Sigmoid colon (tissue), 6 donors: ENCODE measurements at regions not wholly inside any gene's neighbourhood (a gene's known extent, or its start where the extent isn't known, plus 50 kb on each side); places are given as distances from the start of the nearest gene placed in this dataset.

ENCODE experiments used
- DNase-seq: peaks from one replicate; pipeline ENCODE4 v3.0.0-alpha.2; 2019
- H3K27ac ChIP-seq, 4 donors: fragments of 200-600 bp; sonication (generic); one replicate each; pipeline ENCODE4 v1.5.1; 2016 to 2019; ENCODE audit warnings: mild to moderate bottlenecking in 1 of 4
- H3K27me3 ChIP-seq, 3 donors: fragments of 200-600 bp; sonication (generic); one replicate each; pipeline ENCODE4 v1.5.1; 2019; ENCODE audit warnings: mild to moderate bottlenecking in 1 of 3
- H3K36me3 ChIP-seq, 4 donors: fragments of 200-600 bp; sonication (generic); one replicate each; pipeline ENCODE4 v1.5.1; 2016 to 2019
- H3K4me1 ChIP-seq, 4 donors: fragments of 200-600 bp; sonication (generic); one replicate each; pipeline ENCODE4 v1.5.1; 2017 to 2019
- H3K4me3 ChIP-seq, 4 donors: fragments of 200-600 bp; sonication (generic); one replicate each; pipeline ENCODE4 v1.5.1; 2017 to 2019; ENCODE audit warnings: mild to moderate bottlenecking in 2 of 4, moderate library complexity in 1 of 4
- H3K9me3 ChIP-seq, 4 donors: fragments of 200-600 bp in 3 of 4; sonication (generic) in 3 of 4; one replicate each; pipeline versions ENCODE4 v1.5.1 to v1.6.1; 2013 to 2019
- EP300 ChIP-seq, 4 donors: sonication (generic); formaldehyde crosslinking; IDR thresholded peaks; one replicate each; pipeline ENCODE4 v1.6.1; 2017; ENCODE audit warnings: antibody characterized with exemption in 4 of 4
- POLR2A ChIP-seq, 2 donors: fragments of 450-650 bp; IDR thresholded peaks; one replicate each; pipeline ENCODE4 v1.6.1; 2016; ENCODE audit warnings: antibody characterized with exemption in 2 of 2, mild to moderate bottlenecking in 2 of 2, moderate library complexity in 2 of 2
- POLR2AphosphoS5 ChIP-seq, 4 donors: sonication (generic); formaldehyde crosslinking; IDR thresholded peaks; one replicate each; pipeline ENCODE4 v1.6.1; 2017; ENCODE audit warnings: antibody characterized with exemption in 4 of 4
- WGBS, 2 donors: extraction: QIAGEN DNeasy Blood & Tissue Kit; methylation state at CpG; one replicate each; pipeline ENCODE4 v1.1.7; 2013; 5-methylcytosine and 5-hydroxymethylcytosine counted together
- intact Hi-C: fragments of 100-400 bp; cut with DNase I; formaldehyde crosslinking; loops from one replicate; pipeline ENCODE4 v1.15.1; 2023
- TF ChIP-seq, protein P1 (sequence below), 4 experiments: fragments of 450-650 bp in 3 of 4; fragments of 200-600 bp in 1 of 4; IDR thresholded peaks; one replicate each; pipeline ENCODE4 v1.5.1; 2016 to 2019; ENCODE audit warnings: antibody characterized with exemption in 4 of 4, mild to moderate bottlenecking in 3 of 4, moderate library complexity in 2 of 4
- donor health status: healthy with polysubstance abuse.
- donor health status: healthy.

- Histone ChIP-seq H3K4me3 (no peak overlapping the region), H3K27me3 (no peaks in the 10 kb centered on the region), H3K27ac (no peak overlapping the region), H3K36me3 (no peaks in the 10 kb centered on the region), H3K9me3 (no peaks in the 10 kb centered on the region), H3K4me1 (peaks cover 0 to 4% (median 0%) of the 10 kb centered on the region in 4 donors)
- intact Hi-C loops = no loop called here
- 63 to 79% methylated on average over 8 of the region's 8 CpGs for WGBS, 2 donors
- DNase-seq = no peak
- TF ChIP-seq POLR2AphosphoS5 (IDR thresholded peaks at IDR 0.05) (no peak), EP300 (IDR thresholded peaks at IDR 0.05) (no peak), POLR2A (IDR thresholded peaks at IDR 0.05) (no peak)
- TF ChIP-seq, protein P1, sequence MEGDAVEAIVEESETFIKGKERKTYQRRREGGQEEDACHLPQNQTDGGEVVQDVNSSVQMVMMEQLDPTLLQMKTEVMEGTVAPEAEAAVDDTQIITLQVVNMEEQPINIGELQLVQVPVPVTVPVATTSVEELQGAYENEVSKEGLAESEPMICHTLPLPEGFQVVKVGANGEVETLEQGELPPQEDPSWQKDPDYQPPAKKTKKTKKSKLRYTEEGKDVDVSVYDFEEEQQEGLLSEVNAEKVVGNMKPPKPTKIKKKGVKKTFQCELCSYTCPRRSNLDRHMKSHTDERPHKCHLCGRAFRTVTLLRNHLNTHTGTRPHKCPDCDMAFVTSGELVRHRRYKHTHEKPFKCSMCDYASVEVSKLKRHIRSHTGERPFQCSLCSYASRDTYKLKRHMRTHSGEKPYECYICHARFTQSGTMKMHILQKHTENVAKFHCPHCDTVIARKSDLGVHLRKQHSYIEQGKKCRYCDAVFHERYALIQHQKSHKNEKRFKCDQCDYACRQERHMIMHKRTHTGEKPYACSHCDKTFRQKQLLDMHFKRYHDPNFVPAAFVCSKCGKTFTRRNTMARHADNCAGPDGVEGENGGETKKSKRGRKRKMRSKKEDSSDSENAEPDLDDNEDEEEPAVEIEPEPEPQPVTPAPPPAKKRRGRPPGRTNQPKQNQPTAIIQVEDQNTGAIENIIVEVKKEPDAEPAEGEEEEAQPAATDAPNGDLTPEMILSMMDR (IDR thresholded peaks at IDR 0.05) = no peak
Observed at GRCh38 chr18:68035774-68036522, 519.4 kb upstream of the DSEL start.

DNA sequence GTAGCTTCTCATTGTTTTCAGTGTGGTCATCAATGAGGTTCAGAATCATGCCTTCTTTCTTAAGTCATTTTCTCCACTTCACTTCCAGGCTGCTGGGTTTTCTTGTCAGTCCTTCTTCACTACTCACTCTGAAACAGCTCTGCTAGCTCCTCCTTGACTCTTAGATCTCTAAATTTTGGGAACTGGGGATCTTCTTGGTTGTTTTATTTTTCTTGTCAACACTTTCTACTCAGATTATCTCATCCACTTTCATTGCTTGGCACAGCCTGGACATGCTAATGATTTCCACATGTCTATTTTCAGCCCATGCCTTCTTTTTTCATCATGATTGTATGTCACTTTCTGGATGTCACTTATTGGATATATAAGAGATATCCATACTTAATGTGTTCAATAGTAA is 517.8 kb upstream of the DSEL start:
- no peak overlapping the region for H3K4me3 ChIP-seq
- no peaks in the 10 kb centered on the region for H3K36me3 ChIP-seq
- H3K9me3 ChIP-seq = no peaks in the 10 kb centered on the region
- TF ChIP-seq, protein P1 (IDR thresholded peaks at IDR 0.05) = no peak
- no peak for TF ChIP-seq POLR2A (IDR thresholded peaks at IDR 0.05)
- TF ChIP-seq EP300 (IDR thresholded peaks at IDR 0.05) = no peak
- no peak for TF ChIP-seq POLR2AphosphoS5 (IDR thresholded peaks at IDR 0.05)
- peaks cover 0 to 4% (median 0%) of the 10 kb centered on the region in 4 donors for H3K4me1 ChIP-seq
- intact Hi-C loops = no loop called here
- DNase-seq = no peak
- H3K27ac ChIP-seq = no peak overlapping the region
- no peaks in the 10 kb centered on the region for H3K27me3 ChIP-seq

- H3K27me3 ChIP-seq = no peaks in the 10 kb centered on the region
- no peaks in the 10 kb centered on the region for H3K9me3 ChIP-seq
- peaks cover 0 to 4% (median 0%) of the 10 kb centered on the region in 4 donors for H3K4me1 ChIP-seq
- H3K27ac ChIP-seq = no peak overlapping the region
- DNase-seq = no peak
- H3K4me3 ChIP-seq = no peak overlapping the region
- intact Hi-C loops = no loop called here
- no peaks in the 10 kb centered on the region for H3K36me3 ChIP-seq
- WGBS, 2 donors = 66 to 73% methylated on average over 5 of the region's 5 CpGs
- TF ChIP-seq EP300 (IDR thresholded peaks at IDR 0.05) = no peak
- TF ChIP-seq, protein P1 (IDR thresholded peaks at IDR 0.05) = no peak
- no peak for TF ChIP-seq POLR2A (IDR thresholded peaks at IDR 0.05)
- no peak for TF ChIP-seq POLR2AphosphoS5 (IDR thresholded peaks at IDR 0.05)
Observed at GRCh38 chr18:68033466-68033865, 516.9 kb upstream of the DSEL start.

DNA sequence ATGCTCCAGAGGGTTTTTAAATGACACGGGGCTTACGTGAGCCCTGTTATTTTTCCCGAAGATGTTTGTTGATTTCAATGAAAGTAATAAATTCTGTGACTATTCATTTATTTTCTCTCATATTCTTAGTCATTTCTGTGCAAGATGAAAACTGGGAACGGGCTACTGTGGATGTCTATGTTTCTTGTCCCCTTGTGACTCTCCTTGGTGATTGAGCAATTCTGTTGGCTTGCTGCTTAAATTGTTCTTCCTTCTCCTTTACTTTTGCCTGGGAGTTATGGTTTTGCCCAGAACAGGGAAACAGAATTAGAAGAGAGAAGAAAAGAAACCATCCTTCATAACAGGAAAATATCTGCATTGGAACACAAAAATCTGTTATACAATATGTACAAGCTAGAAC is 508.2 kb upstream of the DSEL start:
- H3K27ac ChIP-seq = peak overlapping the region in 1 of 4 donors; percentile 33
- no peaks in the 10 kb centered on the region for H3K27me3 ChIP-seq
- H3K4me3 ChIP-seq = no peak overlapping the region
- intact Hi-C loops = no loop called here
- no peaks in the 10 kb centered on the region for H3K9me3 ChIP-seq
- TF ChIP-seq, protein P1 (IDR thresholded peaks at IDR 0.05) = no peak
- no peak for DNase-seq
- no peaks in the 10 kb centered on the region for H3K36me3 ChIP-seq
- WGBS, 2 donors = 79 to 82% methylated on average over 4 of the region's 4 CpGs
- H3K4me1 ChIP-seq = no peaks in the 10 kb centered on the region

GRCh38 chr18:68017385-68017784 is 500.9 kb upstream of the DSEL start:
- no peak for DNase-seq
- TF ChIP-seq, protein P1 (IDR thresholded peaks at IDR 0.05) = no peak
- no peak for TF ChIP-seq EP300 (IDR thresholded peaks at IDR 0.05)
- no peak for TF ChIP-seq POLR2AphosphoS5 (IDR thresholded peaks at IDR 0.05)
- no peak for TF ChIP-seq POLR2A (IDR thresholded peaks at IDR 0.05)
- 74 to 88% methylated on average over 8 of the region's 8 CpGs for WGBS, 2 donors
- Histone ChIP-seq H3K27ac (no peak overlapping the region), H3K27me3 (no peaks in the 10 kb centered on the region), H3K4me1 (no peaks in the 10 kb centered on the region), H3K4me3 (no peak overlapping the region), H3K36me3 (no peaks in the 10 kb centered on the region), H3K9me3 (no peaks in the 10 kb centered on the region)
- intact Hi-C loops = no loop called here
